Suprapubic skin (tissue), 4 donors: ENCODE measurements at regions not wholly inside any gene's neighbourhood (a gene's known extent, or its start where the extent isn't known, plus 50 kb on each side); places are given as distances from the start of the nearest gene placed in this dataset.

Source experiments
- DNase-seq, 2 donors: peaks; one replicate each; pipeline ENCODE4 v3.0.0-alpha.2; 2019; ENCODE audit warnings: low spot score in 2 of 2
- H3K27ac ChIP-seq: fragments of 200-600 bp; sonication (generic); one replicate; pipeline ENCODE4 v1.5.1; 2019
- H3K27me3 ChIP-seq: fragments of 200-600 bp; sonication (generic); one replicate; pipeline ENCODE4 v1.5.1; 2019
- H3K36me3 ChIP-seq: fragments of 200-600 bp; sonication (generic); one replicate; pipeline ENCODE4 v1.5.1; 2019
- H3K4me1 ChIP-seq: fragments of 200-600 bp; sonication (generic); one replicate; pipeline ENCODE4 v1.5.1; 2019
- H3K4me3 ChIP-seq: fragments of 200-600 bp; sonication (generic); one replicate; pipeline ENCODE4 v1.5.1; 2019; ENCODE audit warnings: mild to moderate bottlenecking
- H3K9me3 ChIP-seq: fragments of 200-600 bp; sonication (generic); one replicate; pipeline ENCODE4 v1.5.1; 2019
- CTCF ChIP-seq, 2 donors: fragments of 200-600 bp in 1 of 2; fragments of 450-650 bp in 1 of 2; sonication (generic) in 1 of 2; IDR thresholded peaks; one replicate each; pipeline ENCODE4 v1.5.1; 2016 to 2019; ENCODE audit warnings: antibody characterized with exemption in 2 of 2, mild to moderate bottlenecking in 1 of 2, moderate library complexity in 1 of 2
- EP300 ChIP-seq: sonication (generic); formaldehyde crosslinking; IDR thresholded peaks from one replicate; pipeline ENCODE4 v1.6.1; 2017; ENCODE audit warnings: antibody characterized with exemption
- POLR2A ChIP-seq, 2 donors: fragments of 450-650 bp; IDR thresholded peaks; one replicate each; pipeline ENCODE4 v1.6.1; 2017; ENCODE audit warnings: antibody characterized with exemption in 2 of 2, mild to moderate bottlenecking in 2 of 2, moderate library complexity in 2 of 2
- POLR2AphosphoS5 ChIP-seq, 3 donors: sonication (generic); formaldehyde crosslinking; IDR thresholded peaks; one replicate each; pipeline ENCODE4 v1.6.1; 2017; ENCODE audit warnings: antibody characterized with exemption in 3 of 3
- WGBS: methylation state at CpG from one replicate; pipeline ENCODE4 v1.1.5; 2018; 5-methylcytosine and 5-hydroxymethylcytosine counted together

- Histone ChIP-seq H3K9me3 (peaks cover 5% of the 10 kb centered on the region), H3K27me3 (peaks cover 53% of the 10 kb centered on the region), H3K4me1 (no peaks in the 10 kb centered on the region), H3K27ac (no peak overlapping the region), H3K36me3 (no peaks in the 10 kb centered on the region), H3K4me3 (no peak overlapping the region)
- TF ChIP-seq POLR2AphosphoS5 (IDR thresholded peaks at IDR 0.05): no peak
- TF ChIP-seq POLR2A (IDR thresholded peaks at IDR 0.05): no peak
- no peak for TF ChIP-seq CTCF (IDR thresholded peaks at IDR 0.05)
- no peak for TF ChIP-seq EP300
- 57% methylated on average over 7 of the region's 10 CpGs for WGBS
- peak; percentile 32 to 57 for DNase-seq
Observed at GRCh38 chr9:135230817-135231520, 143.5 kb downstream of the OLFM1 start.

GRCh38 chr9:135239100-135239768 is 151.8 kb downstream of the OLFM1 start:
- WGBS: 89% methylated on average over 16 of the region's 20 CpGs
- Histone ChIP-seq H3K4me1 (no peaks in the 10 kb centered on the region), H3K4me3 (no peak overlapping the region), H3K27ac (no peak overlapping the region), H3K27me3 (peaks cover 57% of the 10 kb centered on the region), H3K36me3 (no peaks in the 10 kb centered on the region), H3K9me3 (peaks cover under 1% of the 10 kb centered on the region)
- no peak for TF ChIP-seq POLR2A (IDR thresholded peaks at IDR 0.05)
- no peak for DNase-seq

GRCh38 chr9:135239769-135240141 is 152.3 kb downstream of the OLFM1 start:
- no peak overlapping the region for H3K27ac ChIP-seq
- no peaks in the 10 kb centered on the region for H3K4me1 ChIP-seq
- WGBS: 76% methylated on average over 6 of the region's 6 CpGs
- H3K9me3 ChIP-seq: no peaks in the 10 kb centered on the region
- peaks cover 57% of the 10 kb centered on the region for H3K27me3 ChIP-seq
- H3K4me3 ChIP-seq: no peak overlapping the region
- no peaks in the 10 kb centered on the region for H3K36me3 ChIP-seq
- no peak for DNase-seq
- TF ChIP-seq POLR2A (IDR thresholded peaks at IDR 0.05) (no peak), CTCF (IDR thresholded peaks at IDR 0.05) (no peak), EP300 (no peak), POLR2AphosphoS5 (IDR thresholded peaks at IDR 0.05) (no peak)

- DNase-seq: no peak
- H3K27me3 ChIP-seq: peaks cover 62% of the 10 kb centered on the region
- H3K9me3 ChIP-seq: no peaks in the 10 kb centered on the region
- WGBS: no CpG with 5 or more reads among the region's 6 CpGs
- TF ChIP-seq POLR2A (IDR thresholded peaks at IDR 0.05) (no peak), POLR2AphosphoS5 (IDR thresholded peaks at IDR 0.05) (no peak), CTCF (IDR thresholded peaks at IDR 0.05) (no peak), EP300 (no peak)
- H3K4me3 ChIP-seq: no peak overlapping the region
- no peaks in the 10 kb centered on the region for H3K36me3 ChIP-seq
- no peaks in the 10 kb centered on the region for H3K4me1 ChIP-seq
- H3K27ac ChIP-seq: no peak overlapping the region
Observed at GRCh38 chr9:135240222-135240621, 152.8 kb downstream of the OLFM1 start.

GRCh38 chr9:135240871-135241311 is 153.4 kb downstream of the OLFM1 start:
- Histone ChIP-seq H3K36me3 (no peaks in the 10 kb centered on the region), H3K27me3 (peaks cover 64% of the 10 kb centered on the region), H3K4me3 (no peak overlapping the region), H3K27ac (no peak overlapping the region), H3K9me3 (no peaks in the 10 kb centered on the region), H3K4me1 (no peaks in the 10 kb centered on the region)
- WGBS: 67% methylated on average over 11 of the region's 11 CpGs
- TF ChIP-seq POLR2A (IDR thresholded peaks at IDR 0.05) (no peak), EP300 (no peak), POLR2AphosphoS5 (IDR thresholded peaks at IDR 0.05) (no peak), CTCF (IDR thresholded peaks at IDR 0.05) (no peak)
- DNase-seq: no peak
